ENCODE measurements at regions not wholly inside any gene's neighbourhood (a gene's known extent, or its start where the extent isn't known, plus 50 kb on each side); places are given as distances from the start of the nearest gene placed in this dataset.

- intact Hi-C loops (cut with DNase I; ENCODE audit: low total_unique reads), result no loop called here
- Histone ChIP-seq H3K9me3 (no peaks in the 10 kb centered on the region), H3K4me3 (no peak overlapping the region), H3K27ac (no peak overlapping the region), H3K27me3 (no peaks in the 10 kb centered on the region), H3K36me3 (no peaks in the 10 kb centered on the region), H3K4me1 (no peaks in the 10 kb centered on the region)
- TF ChIP-seq POLR2A (IDR thresholded peaks at IDR 0.05), result no peak
- TF ChIP-seq, protein P1, sequence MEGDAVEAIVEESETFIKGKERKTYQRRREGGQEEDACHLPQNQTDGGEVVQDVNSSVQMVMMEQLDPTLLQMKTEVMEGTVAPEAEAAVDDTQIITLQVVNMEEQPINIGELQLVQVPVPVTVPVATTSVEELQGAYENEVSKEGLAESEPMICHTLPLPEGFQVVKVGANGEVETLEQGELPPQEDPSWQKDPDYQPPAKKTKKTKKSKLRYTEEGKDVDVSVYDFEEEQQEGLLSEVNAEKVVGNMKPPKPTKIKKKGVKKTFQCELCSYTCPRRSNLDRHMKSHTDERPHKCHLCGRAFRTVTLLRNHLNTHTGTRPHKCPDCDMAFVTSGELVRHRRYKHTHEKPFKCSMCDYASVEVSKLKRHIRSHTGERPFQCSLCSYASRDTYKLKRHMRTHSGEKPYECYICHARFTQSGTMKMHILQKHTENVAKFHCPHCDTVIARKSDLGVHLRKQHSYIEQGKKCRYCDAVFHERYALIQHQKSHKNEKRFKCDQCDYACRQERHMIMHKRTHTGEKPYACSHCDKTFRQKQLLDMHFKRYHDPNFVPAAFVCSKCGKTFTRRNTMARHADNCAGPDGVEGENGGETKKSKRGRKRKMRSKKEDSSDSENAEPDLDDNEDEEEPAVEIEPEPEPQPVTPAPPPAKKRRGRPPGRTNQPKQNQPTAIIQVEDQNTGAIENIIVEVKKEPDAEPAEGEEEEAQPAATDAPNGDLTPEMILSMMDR (IDR thresholded peaks at IDR 0.05), result no peak
- DNase-seq, result no peak
Observed at GRCh38 chr17:79560527-79560926, 50.3 kb downstream of the RBFOX3 start.

DNA sequence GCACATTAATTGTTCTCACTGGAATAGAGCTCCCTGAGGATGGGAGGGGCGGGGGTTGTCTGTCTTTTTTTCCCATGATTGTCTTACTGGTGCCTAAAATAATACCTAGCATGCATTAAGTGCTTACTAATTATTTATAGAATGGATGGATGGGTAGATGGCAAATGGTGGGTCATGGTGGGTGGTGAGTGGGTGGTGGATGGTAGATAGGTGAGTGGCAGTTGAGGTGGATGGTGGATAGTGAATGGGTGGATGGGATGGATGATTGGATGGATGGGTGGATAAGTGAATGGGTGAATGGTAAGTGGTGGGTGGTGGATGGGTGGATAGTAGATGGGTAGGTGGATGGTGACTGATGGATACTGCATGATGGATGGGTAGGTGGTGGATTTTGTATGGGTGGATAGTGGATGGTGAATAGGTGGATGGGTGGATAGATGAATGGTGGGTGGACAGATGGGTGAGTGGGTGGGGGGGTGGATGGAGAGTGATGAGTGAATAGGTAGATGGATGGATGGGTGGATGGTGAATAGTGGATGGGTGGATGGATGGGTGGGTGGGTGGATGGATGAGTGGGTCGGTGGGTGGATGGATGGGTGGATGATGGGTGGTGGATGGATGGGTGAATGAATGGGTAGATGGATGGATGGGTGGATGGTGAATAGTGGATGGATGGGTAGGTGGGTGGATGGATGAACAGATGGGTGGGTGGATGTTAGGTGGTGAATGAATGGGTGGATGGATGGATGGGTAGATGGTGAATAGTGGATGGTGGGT lies 51.6 kb downstream of the RBFOX3 start:
- no peaks in the 10 kb centered on the region for H3K9me3 ChIP-seq
- H3K27ac ChIP-seq, result no peak overlapping the region
- no peaks in the 10 kb centered on the region for H3K36me3 ChIP-seq
- intact Hi-C loops (cut with DNase I; ENCODE audit: low total_unique reads), result no loop called here
- no peak for DNase-seq
- no peaks in the 10 kb centered on the region for H3K4me1 ChIP-seq
- H3K4me3 ChIP-seq, result no peak overlapping the region
- H3K27me3 ChIP-seq, result no peaks in the 10 kb centered on the region
- TF ChIP-seq, protein P1 (IDR thresholded peaks at IDR 0.05), result no peak
- no peak for TF ChIP-seq POLR2A (IDR thresholded peaks at IDR 0.05)

DNA sequence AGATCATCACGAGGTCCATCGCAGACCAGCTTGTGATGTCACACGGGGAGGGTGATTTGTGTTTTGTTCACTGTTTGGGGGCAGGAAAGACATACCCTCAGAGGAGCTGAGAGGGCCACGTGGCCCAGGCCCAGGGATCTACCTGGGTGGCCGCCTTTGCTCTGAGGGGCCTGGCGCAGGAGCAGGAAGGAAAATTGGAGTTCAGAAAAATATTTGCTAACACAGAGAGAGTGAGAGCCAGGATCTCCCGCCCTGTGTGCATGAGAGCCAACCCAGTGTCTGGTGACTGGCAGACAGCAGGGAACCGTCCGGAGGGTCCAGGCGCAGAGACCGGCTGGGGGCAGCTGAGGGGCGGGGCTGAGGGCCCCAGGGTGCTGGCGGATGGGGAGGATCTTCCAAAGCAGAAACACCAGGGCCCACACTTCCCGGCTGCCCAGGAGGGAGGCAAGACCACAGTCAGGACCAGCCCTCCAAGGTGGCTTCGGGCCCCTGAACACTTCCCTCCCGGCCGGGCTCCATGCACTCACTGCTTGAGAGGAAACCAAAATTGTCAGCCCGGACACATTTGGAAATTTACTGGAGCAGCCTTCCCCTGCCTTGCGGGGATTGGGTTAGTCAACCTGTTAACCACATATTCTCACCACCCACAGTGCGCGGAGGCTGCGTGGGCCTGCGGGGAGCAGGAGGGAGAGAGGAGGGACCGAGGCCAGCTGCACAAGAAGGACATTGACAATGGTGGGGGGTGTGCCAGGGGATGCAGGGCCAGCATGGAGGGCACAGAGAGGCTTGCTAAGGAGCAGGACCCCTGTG lies 52.6 kb downstream of the RBFOX3 start:
- Histone ChIP-seq H3K4me1 (no peaks in the 10 kb centered on the region), H3K9me3 (peaks cover 0 to 3% of the 10 kb centered on the region in 2 donors), H3K27me3 (no peaks in the 10 kb centered on the region), H3K27ac (no peak overlapping the region), H3K4me3 (no peak overlapping the region), H3K36me3 (no peaks in the 10 kb centered on the region)
- no peak for DNase-seq
- TF ChIP-seq, protein P1 (IDR thresholded peaks at IDR 0.05), result no peak
- TF ChIP-seq POLR2A (IDR thresholded peaks at IDR 0.05), result no peak
- intact Hi-C loops (cut with DNase I; ENCODE audit: low total_unique reads), result no loop called here

DNA sequence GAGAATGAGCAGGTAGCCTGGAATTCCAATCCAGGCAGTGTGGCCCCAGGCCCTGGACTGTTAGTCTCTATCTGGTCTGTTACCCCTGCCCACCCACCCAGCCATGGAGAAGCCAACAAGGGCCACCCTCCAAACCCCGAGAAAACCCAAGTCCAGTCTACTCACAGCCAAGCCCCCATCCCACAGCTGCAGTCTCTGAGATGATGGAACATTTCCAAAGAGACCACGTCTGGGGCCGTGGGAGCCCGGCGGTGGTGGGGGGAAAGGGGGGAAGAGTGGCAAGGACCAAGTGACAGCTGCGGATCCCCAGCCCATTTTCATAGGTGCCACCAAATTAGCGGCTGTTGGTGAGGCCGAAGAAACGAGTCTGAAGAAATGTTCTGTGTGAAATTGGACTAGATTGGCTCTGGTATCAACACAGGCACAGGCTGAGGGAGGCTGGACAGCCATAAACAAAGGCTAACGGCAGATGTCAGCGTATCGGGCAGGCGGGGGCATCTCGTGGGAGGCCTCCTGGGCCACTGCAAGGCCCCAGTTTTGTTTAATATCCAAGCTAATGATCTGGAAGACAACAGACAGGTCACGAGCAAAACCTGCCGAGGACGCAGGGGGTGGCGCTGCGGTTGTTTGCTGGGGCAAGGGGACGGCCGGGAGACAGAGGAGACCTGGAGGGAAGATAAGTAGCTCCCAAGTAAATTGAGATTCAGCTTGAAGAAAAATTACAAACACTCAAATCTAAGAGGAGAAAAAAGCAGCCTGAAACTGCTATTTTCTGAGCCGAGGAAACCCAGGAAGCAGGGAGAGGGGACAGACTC lies 53.4 kb downstream of the RBFOX3 start:
- TF ChIP-seq, protein P1 (IDR thresholded peaks at IDR 0.05), result no peak
- no peak for TF ChIP-seq POLR2A (IDR thresholded peaks at IDR 0.05)

More for the DNA sequence above, 53.4 kb downstream of the RBFOX3 start:
- H3K9me3 ChIP-seq, result peaks cover 0 to 3% of the 10 kb centered on the region in 2 donors
- no peaks in the 10 kb centered on the region for H3K27me3 ChIP-seq
- no peak for DNase-seq
- H3K27ac ChIP-seq, result no peak overlapping the region
- no peaks in the 10 kb centered on the region for H3K36me3 ChIP-seq
- no peak overlapping the region for H3K4me3 ChIP-seq
- intact Hi-C loops (cut with DNase I; ENCODE audit: low total_unique reads), result no loop called here
- no peaks in the 10 kb centered on the region for H3K4me1 ChIP-seq

Data from uterus (tissue), 3 donors.